ENCODE measurements at regions not wholly inside any gene's neighbourhood (a gene's known extent, or its start where the extent isn't known, plus 50 kb on each side); places are given as distances from the start of the nearest gene placed in this dataset.

GRCh38 chr2:5187283-5187682 lies 504.9 kb upstream of the SOX11 start:
- no peak overlapping the region for H3K4me3 ChIP-seq (ENCODE audit: low read depth, low read length)
- no peak overlapping the region for H3K27ac ChIP-seq (ENCODE audit: extremely low read depth, low read depth, low read length)
- no peak for TF ChIP-seq ZNF184 (tag by site-specific recombination; IDR thresholded peaks at IDR 0.05)
- no peak for TF ChIP-seq TCF7L2 (IDR thresholded peaks at IDR 0.05; ENCODE audit: borderline replicate concordance, low read depth, low read length)
- no peak for TF ChIP-seq ZNF624 (tag by site-specific recombination; IDR thresholded peaks at IDR 0.05)
- no peak for TF ChIP-seq ZNF561 (tag by site-specific recombination; IDR thresholded peaks at IDR 0.05; ENCODE audit: borderline replicate concordance)
- no peak for TF ChIP-seq ZFP69B (tag by site-specific recombination; IDR thresholded peaks at IDR 0.05)
- no peak for TF ChIP-seq ZNF114 (tag by site-specific recombination; IDR thresholded peaks at IDR 0.05)
- no peak for TF ChIP-seq KLF16 (tag by site-specific recombination; IDR thresholded peaks at IDR 0.05)
- no peak for TF ChIP-seq FEZF1 (tag by site-specific recombination; IDR thresholded peaks at IDR 0.05)
- TF ChIP-seq, protein P1, sequence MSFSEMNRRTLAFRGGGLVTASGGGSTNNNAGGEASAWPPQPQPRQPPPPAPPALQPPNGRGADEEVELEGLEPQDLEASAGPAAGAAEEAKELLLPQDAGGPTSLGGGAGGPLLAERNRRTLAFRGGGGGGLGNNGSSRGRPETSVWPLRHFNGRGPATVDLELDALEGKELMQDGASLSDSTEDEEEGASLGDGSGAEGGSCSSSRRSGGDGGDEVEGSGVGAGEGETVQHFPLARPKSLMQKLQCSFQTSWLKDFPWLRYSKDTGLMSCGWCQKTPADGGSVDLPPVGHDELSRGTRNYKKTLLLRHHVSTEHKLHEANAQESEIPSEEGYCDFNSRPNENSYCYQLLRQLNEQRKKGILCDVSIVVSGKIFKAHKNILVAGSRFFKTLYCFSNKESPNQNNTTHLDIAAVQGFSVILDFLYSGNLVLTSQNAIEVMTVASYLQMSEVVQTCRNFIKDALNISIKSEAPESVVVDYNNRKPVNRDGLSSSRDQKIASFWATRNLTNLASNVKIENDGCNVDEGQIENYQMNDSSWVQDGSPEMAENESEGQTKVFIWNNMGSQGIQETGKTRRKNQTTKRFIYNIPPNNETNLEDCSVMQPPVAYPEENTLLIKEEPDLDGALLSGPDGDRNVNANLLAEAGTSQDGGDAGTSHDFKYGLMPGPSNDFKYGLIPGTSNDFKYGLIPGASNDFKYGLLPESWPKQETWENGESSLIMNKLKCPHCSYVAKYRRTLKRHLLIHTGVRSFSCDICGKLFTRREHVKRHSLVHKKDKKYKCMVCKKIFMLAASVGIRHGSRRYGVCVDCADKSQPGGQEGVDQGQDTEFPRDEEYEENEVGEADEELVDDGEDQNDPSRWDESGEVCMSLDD (tag by site-specific recombination; IDR thresholded peaks at IDR 0.05): no peak
- no peak for TF ChIP-seq ZNF211 (tag by site-specific recombination; IDR thresholded peaks at IDR 0.05; ENCODE audit: low read depth)
- no peak for TF ChIP-seq MYNN (tag by site-specific recombination; IDR thresholded peaks at IDR 0.05; ENCODE audit: borderline replicate concordance)
- no peak for TF ChIP-seq ZBTB21 (tag by site-specific recombination; IDR thresholded peaks at IDR 0.05)
- ChIA-PET POLR2A (no interaction called here), CTCF (no interaction called here)
- no peaks in the 10 kb centered on the region for H3K36me3 ChIP-seq (ENCODE audit: control insufficient read depth in 2 of 2, insufficient read depth in 1 of 2, low read length in 2 of 2)
- H3K4me1 ChIP-seq (ENCODE audit: control insufficient read depth, insufficient read depth, low read length): no peaks in the 10 kb centered on the region
- no peaks in the 10 kb centered on the region for H3K9me3 ChIP-seq (ENCODE audit: control insufficient read depth, insufficient read depth, low read depth, low read length)

- Histone ChIP-seq H3K4me3 (ENCODE audit: low read depth, low read length) (no peak overlapping the region), H3K36me3 (ENCODE audit: control insufficient read depth in 2 of 2, insufficient read depth in 1 of 2, low read length in 2 of 2) (no peaks in the 10 kb centered on the region), H3K9me3 (ENCODE audit: control insufficient read depth, insufficient read depth, low read depth, low read length) (no peaks in the 10 kb centered on the region), H3K27ac (ENCODE audit: extremely low read depth, low read depth, low read length) (no peak overlapping the region), H3K4me1 (ENCODE audit: control insufficient read depth, insufficient read depth, low read length) (no peaks in the 10 kb centered on the region)
- ChIA-PET CTCF (no interaction called here), POLR2A (no interaction called here)
- TF ChIP-seq ZNF677 (tag by site-specific recombination; IDR thresholded peaks at IDR 0.05) (no peak), ZSCAN4 (tag by site-specific recombination; IDR thresholded peaks at IDR 0.05) (no peak), ZNF112 (tag by site-specific recombination; IDR thresholded peaks at IDR 0.05) (no peak), ZNF391 (tag by site-specific recombination; IDR thresholded peaks at IDR 0.05; ENCODE audit: borderline replicate concordance, low read depth) (no peak), ZNF274 (IDR thresholded peaks at IDR 0.05; ENCODE audit: low read length) (no peak), ZNF274 (tag by site-specific recombination; IDR thresholded peaks at IDR 0.05; ENCODE audit: borderline replicate concordance) (no peak), KLF9 (tag by site-specific recombination; IDR thresholded peaks at IDR 0.05; ENCODE audit: low read depth) (no peak), ZNF521 (tag by site-specific recombination; IDR thresholded peaks at IDR 0.05) (no peak), ZNF24 (tag by site-specific recombination; IDR thresholded peaks at IDR 0.05) (no peak), ZNF624 (tag by site-specific recombination; IDR thresholded peaks at IDR 0.05) (no peak), ZSCAN30 (tag by site-specific recombination; IDR thresholded peaks at IDR 0.05) (no peak), PRDM2 (tag by site-specific recombination; IDR thresholded peaks at IDR 0.05; ENCODE audit: borderline replicate concordance) (no peak), ZNF16 (tag by site-specific recombination; IDR thresholded peaks at IDR 0.05; ENCODE audit: low read depth) (no peak), ZNF37A (tag by site-specific recombination; IDR thresholded peaks at IDR 0.05) (no peak)
- TF ChIP-seq, protein P2, sequence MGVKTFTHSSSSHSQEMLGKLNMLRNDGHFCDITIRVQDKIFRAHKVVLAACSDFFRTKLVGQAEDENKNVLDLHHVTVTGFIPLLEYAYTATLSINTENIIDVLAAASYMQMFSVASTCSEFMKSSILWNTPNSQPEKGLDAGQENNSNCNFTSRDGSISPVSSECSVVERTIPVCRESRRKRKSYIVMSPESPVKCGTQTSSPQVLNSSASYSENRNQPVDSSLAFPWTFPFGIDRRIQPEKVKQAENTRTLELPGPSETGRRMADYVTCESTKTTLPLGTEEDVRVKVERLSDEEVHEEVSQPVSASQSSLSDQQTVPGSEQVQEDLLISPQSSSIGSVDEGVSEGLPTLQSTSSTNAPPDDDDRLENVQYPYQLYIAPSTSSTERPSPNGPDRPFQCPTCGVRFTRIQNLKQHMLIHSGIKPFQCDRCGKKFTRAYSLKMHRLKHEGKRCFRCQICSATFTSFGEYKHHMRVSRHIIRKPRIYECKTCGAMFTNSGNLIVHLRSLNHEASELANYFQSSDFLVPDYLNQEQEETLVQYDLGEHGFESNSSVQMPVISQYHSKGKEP (tag by site-specific recombination; IDR thresholded peaks at IDR 0.05): no peak
Observed at GRCh38 chr2:5188636-5189035, 503.5 kb upstream of the SOX11 start.
